Small intestine (tissue), 7 donors: ENCODE measurements at regions not wholly inside any gene's neighbourhood (a gene's known extent, or its start where the extent isn't known, plus 50 kb on each side); places are given as distances from the start of the nearest gene placed in this dataset.
"Not testable (repeated sequence)": the region's sequence is repeated elsewhere in the genome, so short reads cannot be mapped to it uniquely, and the experiment has no call there.

Experiments
- DNase-seq, 2 donors: peaks; one replicate each; pipeline versions ENCODE4 v3.0.0 to v3.0.0-alpha.2; 2013
- FAIRE-seq: peaks from 2 replicates; lab custom pipeline; 2012; peaks lifted over from hg19 to GRCh38; lab: Jason Lieb, UNC
- H3K27ac ChIP-seq, 3 donors: one replicate each; pipeline ENCODE4 v1.5.1; 2013; ENCODE audit warnings: low read length in 2 of 3, mild to moderate bottlenecking in 2 of 3, control low read depth in 1 of 3, inconsistent platforms in 1 of 3, low read depth in 1 of 3, moderate library complexity in 1 of 3
- H3K27me3 ChIP-seq, 3 donors: one replicate each; pipeline ENCODE4 v1.6.1; 2013; ENCODE audit warnings: low read length in 3 of 3, inconsistent platforms in 1 of 3; ENCODE audit not compliant: control insufficient read depth in 3 of 3, insufficient read depth in 3 of 3
- H3K36me3 ChIP-seq, 3 donors: one replicate each; pipeline ENCODE4 v1.6.1; 2013; ENCODE audit warnings: low read length in 3 of 3, inconsistent platforms in 1 of 3, low read depth in 1 of 3, mild to moderate bottlenecking in 1 of 3, moderate library complexity in 1 of 3; ENCODE audit not compliant: control insufficient read depth in 3 of 3, insufficient read depth in 2 of 3
- H3K4me1 ChIP-seq, 3 donors: one replicate each; pipeline ENCODE4 v1.6.1; 2013; ENCODE audit warnings: low read length in 2 of 3, inconsistent platforms in 1 of 3, low read depth in 1 of 3, mild to moderate bottlenecking in 1 of 3, moderate library complexity in 1 of 3; ENCODE audit not compliant: control insufficient read depth in 3 of 3, insufficient read depth in 2 of 3
- H3K4me3 ChIP-seq, 3 donors: one replicate each; pipeline ENCODE4 v1.5.1; 2013; ENCODE audit warnings: low read length in 3 of 3, control low read depth in 1 of 3, inconsistent platforms in 1 of 3, low read depth in 1 of 3, mild to moderate bottlenecking in 1 of 3, moderate library complexity in 1 of 3
- H3K9me3 ChIP-seq, 2 donors: one replicate each; pipeline ENCODE4 v1.6.1; 2013; ENCODE audit warnings: low read depth in 1 of 2, low read length in 1 of 2; ENCODE audit not compliant: control insufficient read depth in 2 of 2, insufficient read depth in 1 of 2
- WGBS, 3 donors: extraction: QIAGEN DNeasy Blood & Tissue Kit; methylation state at CpG; one replicate each; pipeline ENCODE4 v1.1.7; 2013; 5-methylcytosine and 5-hydroxymethylcytosine counted together
- donor health status: healthy with polysubstance abuse.
- donor health status: control.
- donor health status: control.
- donor health status: Bipolar disorder and iron deficiency.
- donor health status: healthy.

DNA sequence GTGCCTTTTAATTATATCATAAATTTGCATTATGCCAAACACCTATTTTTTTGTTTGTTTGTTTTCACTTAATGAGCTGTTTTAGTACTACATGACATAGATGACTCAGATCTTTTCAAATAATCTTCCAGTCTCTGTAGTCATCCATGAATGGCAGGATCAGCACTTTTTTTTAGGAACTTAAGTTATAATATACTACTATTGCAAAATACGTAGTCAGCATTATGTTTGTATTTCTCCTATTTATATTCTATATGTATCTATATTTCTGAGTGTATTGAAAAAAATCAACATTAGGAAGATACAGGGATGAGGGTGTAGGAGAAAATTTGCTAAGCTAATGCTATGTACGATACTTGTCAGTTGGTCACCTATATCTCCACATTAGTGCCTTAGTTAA, 773.1 kb upstream of the AGA start:
- 86 to 92% (median 87%) methylated on average over 2 of the region's 2 CpGs for WGBS, 3 donors
- no peaks in the 10 kb centered on the region for H3K36me3 ChIP-seq
- H3K27me3 ChIP-seq: no peaks in the 10 kb centered on the region
- DNase-seq (no peak), FAIRE-seq (no peak)
- no peak overlapping the region for H3K27ac ChIP-seq
- H3K9me3 ChIP-seq: no peaks in the 10 kb centered on the region
- no peaks in the 10 kb centered on the region for H3K4me1 ChIP-seq
- H3K4me3 ChIP-seq: no peak overlapping the region

DNA sequence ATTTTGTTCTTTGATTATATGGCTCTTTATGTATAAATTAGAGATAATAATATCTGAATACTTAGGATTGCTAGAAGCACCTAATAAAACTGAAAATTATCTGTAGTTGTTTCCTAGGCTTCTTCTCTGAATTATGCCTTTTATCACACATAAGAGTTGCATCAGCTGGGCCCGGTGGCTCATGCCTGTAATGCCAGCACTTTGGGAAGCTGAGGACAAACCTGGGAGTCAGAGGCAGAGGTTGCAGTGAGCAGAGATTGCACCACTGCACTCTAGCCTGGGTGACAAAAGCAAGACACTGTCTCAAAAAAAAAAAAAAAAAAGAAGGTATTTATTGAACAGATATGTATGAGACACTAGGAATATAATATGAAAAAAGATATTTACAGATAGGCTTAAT, 773.5 kb upstream of the AGA start:
- no peaks in the 10 kb centered on the region for H3K4me1 ChIP-seq
- no peaks in the 10 kb centered on the region for H3K27me3 ChIP-seq
- FAIRE-seq (no peak), DNase-seq (no peak)
- H3K4me3 ChIP-seq: no peak overlapping the region
- H3K9me3 ChIP-seq: no peaks in the 10 kb centered on the region
- 52 to 81% (median 61%) methylated on average over 1 of the region's 1 CpG for WGBS, 3 donors
- H3K27ac ChIP-seq: no peak overlapping the region
- no peaks in the 10 kb centered on the region for H3K36me3 ChIP-seq

GRCh38 chr4:178226421-178226820, 784.2 kb upstream of the AGA start:
- not testable (repeated sequence) for DNase-seq, H3K9me3 ChIP-seq, H3K4me3 ChIP-seq, H3K36me3 ChIP-seq, H3K27ac ChIP-seq, H3K27me3 ChIP-seq, H3K4me1 ChIP-seq, FAIRE-seq
- WGBS, 3 donors: 37 to 60% (median 55%) methylated on average over 5 of the region's 6 CpGs

DNA sequence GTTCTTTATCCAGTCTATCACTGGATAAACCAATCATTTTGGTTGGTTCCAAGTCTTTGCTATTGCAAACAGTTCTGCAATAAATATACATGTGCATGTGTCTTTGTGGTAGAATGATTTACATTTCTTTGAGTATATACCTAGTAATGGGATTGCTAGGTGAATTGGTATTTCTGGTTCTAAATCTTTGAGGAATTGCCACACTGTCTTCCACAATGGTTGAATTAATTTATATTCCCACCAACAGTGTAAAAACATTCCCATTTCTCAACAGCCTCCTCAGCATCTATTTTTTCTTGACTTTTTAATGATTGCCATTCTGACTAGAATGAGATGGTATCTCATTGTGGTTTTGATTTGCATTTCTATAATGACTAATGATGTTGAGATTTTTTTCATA, 791.7 kb upstream of the AGA start:
- Histone ChIP-seq H3K9me3 (peaks cover 0 to 6% of the 10 kb centered on the region in 2 donors), H3K4me1 (no peaks in the 10 kb centered on the region), H3K27me3 (no peaks in the 10 kb centered on the region), H3K36me3 (no peaks in the 10 kb centered on the region), H3K4me3 (no peak overlapping the region), H3K27ac (no peak overlapping the region)
- FAIRE-seq (no peak), DNase-seq (no peak)

DNA sequence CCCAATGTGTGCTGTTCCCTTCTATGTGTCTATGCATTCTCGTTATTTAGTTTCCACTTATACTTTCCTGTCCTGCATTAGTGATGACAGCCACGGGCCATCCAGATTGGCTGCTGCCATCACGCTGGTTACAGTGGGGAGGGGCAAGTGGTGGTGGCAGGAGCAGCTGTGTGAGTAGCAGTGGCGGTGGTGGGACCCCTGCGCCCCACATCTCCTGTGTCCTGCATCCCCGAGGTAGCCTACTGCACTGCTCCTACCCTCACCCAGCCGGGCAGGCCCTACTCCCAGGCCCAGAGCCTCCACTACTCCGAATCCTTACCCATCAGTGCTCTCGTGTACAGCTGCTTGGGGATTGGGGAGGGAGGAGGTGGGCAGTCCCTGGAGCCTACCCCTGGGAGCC, 798.7 kb upstream of the AGA start:
- DNase-seq (no peak), FAIRE-seq (no peak)
- Histone ChIP-seq H3K27ac (no peak overlapping the region), H3K4me3 (no peak overlapping the region), H3K4me1 (no peaks in the 10 kb centered on the region), H3K27me3 (no peaks in the 10 kb centered on the region), H3K9me3 (peaks cover 4 to 28% of the 10 kb centered on the region in 2 donors), H3K36me3 (no peaks in the 10 kb centered on the region)
- WGBS, 3 donors: 83 to 92% (median 87%) methylated on average over 9 of the region's 9 CpGs

DNA sequence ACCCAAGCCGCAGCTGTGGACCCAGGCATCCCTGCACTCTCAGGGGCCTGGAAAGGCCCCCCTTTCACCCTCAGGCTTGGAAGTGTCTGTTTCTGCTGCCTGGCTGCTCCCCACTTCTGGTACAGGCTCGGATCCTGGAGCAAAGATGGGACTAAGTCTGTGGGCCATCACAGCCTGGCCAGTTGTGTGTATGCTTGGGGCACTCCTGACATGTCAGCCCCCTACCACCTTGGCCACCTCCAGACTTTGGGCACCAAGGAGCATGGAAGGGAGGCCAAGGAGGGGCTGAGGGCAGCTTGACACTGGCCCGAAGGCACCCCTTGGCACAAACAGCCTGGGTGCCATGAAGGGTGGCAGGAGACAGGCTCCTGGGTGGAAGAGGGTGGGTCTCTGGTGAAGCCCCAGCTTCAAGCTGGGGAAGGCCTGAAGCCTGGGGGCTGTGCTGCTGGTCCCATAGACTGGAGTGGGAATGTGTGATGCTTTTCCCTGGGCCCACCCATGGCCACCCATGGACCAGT, 799.4 kb upstream of the AGA start:
- H3K9me3 ChIP-seq: peaks cover 4 to 23% of the 10 kb centered on the region in 2 donors
- H3K4me3 ChIP-seq: no peak overlapping the region
- H3K27ac ChIP-seq: no peak overlapping the region
- H3K36me3 ChIP-seq: no peaks in the 10 kb centered on the region
- no peaks in the 10 kb centered on the region for H3K4me1 ChIP-seq
- FAIRE-seq (no peak), DNase-seq (no peak)
- H3K27me3 ChIP-seq: no peaks in the 10 kb centered on the region
- WGBS, 3 donors: 69 to 82% (median 73%) methylated on average over 3 of the region's 3 CpGs

DNA sequence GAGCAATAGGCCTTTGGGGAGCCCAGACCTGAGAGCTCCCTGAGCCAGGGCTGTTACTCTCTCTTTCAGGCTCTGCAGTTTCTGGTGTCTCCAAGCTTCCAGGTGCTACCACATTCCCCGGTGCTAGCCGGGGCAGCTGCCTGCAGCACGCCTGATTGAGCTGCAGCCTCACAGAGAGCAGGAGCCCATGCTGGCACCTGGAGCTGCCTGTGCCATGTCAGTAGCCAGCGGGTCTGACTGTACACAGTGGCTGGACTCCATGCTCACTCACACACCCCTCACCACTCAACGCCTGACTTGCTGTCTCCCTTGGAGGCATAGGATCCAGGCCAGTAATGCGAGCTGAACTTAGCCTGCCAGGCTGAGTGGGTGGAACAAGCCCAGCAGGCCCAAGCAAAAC, 800.4 kb upstream of the AGA start:
- Histone ChIP-seq H3K27ac (no peak overlapping the region), H3K4me1 (no peaks in the 10 kb centered on the region), H3K4me3 (no peak overlapping the region), H3K36me3 (no peaks in the 10 kb centered on the region), H3K27me3 (no peaks in the 10 kb centered on the region), H3K9me3 (peaks cover 4 to 23% of the 10 kb centered on the region in 2 donors)
- 83 to 90% (median 87%) methylated on average over 6 of the region's 6 CpGs for WGBS, 3 donors
- no peak for FAIRE-seq
- no peak for DNase-seq

DNA sequence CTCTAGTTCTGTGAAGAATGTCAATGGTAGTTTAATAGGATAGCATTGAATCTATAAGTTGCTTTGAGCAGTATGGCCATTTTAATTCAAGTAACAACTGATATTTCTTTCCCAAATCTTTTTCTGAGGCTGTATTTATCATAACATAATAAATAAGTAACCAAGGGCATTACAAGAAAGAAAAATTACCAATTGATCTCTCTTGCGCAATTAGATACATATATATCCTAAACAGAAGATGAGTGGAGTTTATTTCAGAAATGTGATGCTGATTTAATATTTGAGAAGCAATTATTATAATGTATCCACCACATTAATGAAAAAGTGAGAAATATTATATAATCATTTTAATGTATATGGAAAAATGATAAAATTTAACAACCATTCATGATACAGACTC, 802.5 kb upstream of the AGA start:
- Histone ChIP-seq H3K27ac (no peak overlapping the region), H3K27me3 (no peaks in the 10 kb centered on the region), H3K36me3 (no peaks in the 10 kb centered on the region), H3K4me3 (no peak overlapping the region), H3K9me3 (peaks cover 4 to 23% of the 10 kb centered on the region in 2 donors), H3K4me1 (no peaks in the 10 kb centered on the region)
- DNase-seq (no peak), FAIRE-seq (no peak)
- 90 to 97% (median 92%) methylated on average over 1 of the region's 1 CpG for WGBS, 3 donors

DNA sequence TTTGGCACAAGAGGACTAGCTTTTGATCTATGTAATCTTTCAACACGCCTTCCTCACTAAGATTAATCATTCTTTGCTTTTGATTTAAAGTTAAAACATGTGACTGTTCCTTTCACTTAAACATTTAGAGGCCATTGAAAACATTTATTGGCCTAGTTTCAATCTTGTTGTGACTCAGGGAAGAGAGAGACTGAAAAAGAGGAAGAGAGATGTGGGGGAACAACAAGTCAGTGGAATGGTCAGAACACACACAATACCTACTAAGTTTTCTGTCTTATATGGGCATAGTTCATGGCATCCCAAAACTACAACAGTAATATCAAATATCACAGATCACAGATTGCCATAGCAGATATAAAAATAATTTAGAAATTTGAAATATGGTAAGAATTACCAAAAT, 812.9 kb upstream of the AGA start:
- DNase-seq (no peak), FAIRE-seq (no peak)
- H3K4me3 ChIP-seq: no peak overlapping the region
- no peaks in the 10 kb centered on the region for H3K4me1 ChIP-seq
- peaks cover 0 to 3% of the 10 kb centered on the region in 2 donors for H3K9me3 ChIP-seq
- H3K27me3 ChIP-seq: no peaks in the 10 kb centered on the region
- H3K27ac ChIP-seq: no peak overlapping the region
- H3K36me3 ChIP-seq: no peaks in the 10 kb centered on the region
- WGBS, 3 donors: 19 to 45% (median 27%) methylated on average over 1 of the region's 1 CpG
